ENCODE measurements at regions not wholly inside any gene's neighbourhood (a gene's known extent, or its start where the extent isn't known, plus 50 kb on each side); places are given as distances from the start of the nearest gene placed in this dataset.

GRCh38 chr3:5630406-5630805 is 442.9 kb downstream of the EDEM1 start:
- TF ChIP-seq CTCF (conservative IDR thresholded peaks at IDR 0.05; ENCODE audit: low read length) (no peak), EZH2phosphoT487 (IDR thresholded peaks at IDR 0.05; ENCODE audit: borderline replicate concordance, low read depth, low read length) (no peak)

Data from OCI-LY7 (cell line).